ENCODE measurements at regions not wholly inside any gene's neighbourhood (a gene's known extent, or its start where the extent isn't known, plus 50 kb on each side); places are given as distances from the start of the nearest gene placed in this dataset.

DNA sequence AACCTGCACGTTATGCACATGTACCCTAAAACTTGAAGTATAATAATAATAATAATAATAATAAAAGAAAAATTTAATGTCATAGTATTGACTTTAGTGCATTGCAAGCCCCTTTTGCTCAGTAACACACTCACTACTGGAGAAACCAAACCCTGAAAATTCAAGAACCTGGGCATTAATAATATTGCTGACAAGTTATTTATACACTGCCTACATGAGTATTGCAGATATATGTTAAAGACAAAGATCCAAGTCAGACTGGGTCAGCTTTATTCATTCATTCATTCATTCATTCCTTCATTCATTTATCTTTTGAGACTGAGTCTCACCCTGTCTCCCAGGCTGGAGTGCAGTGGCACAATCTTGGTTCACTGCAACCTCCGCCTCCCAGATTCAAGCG is 1711.2 kb downstream of the TP53TG3F start:
- Histone ChIP-seq H3K4me3 (ENCODE audit: low read length) (no peak overlapping the region), H3K4me1 (ENCODE audit: insufficient read depth, low read length) (no peaks in the 10 kb centered on the region), H2AFZ (ENCODE audit: low read length) (no peak overlapping the region), H4K20me1 (ENCODE audit: low read length) (no peaks in the 10 kb centered on the region), H3K9me2 (replicated peaks; ENCODE audit: low read length) (no peaks in the 10 kb centered on the region), H3K9me3 (ENCODE audit: low read length) (no peaks in the 10 kb centered on the region), H3K9ac (ENCODE audit: low read length) (no peak overlapping the region), H3K36me3 (ENCODE audit: low read depth, low read length) (no peaks in the 10 kb centered on the region), H3K4me2 (ENCODE audit: low read length) (no peak overlapping the region), H3K27me3 (ENCODE audit: low read length) (no peaks in the 10 kb centered on the region), H3K27ac (ENCODE audit: low read length) (no peak overlapping the region), H3F3A (ENCODE audit: low read length, unreplicated experiment) (no peaks in the 10 kb centered on the region), H3K79me2 (ENCODE audit: low read length) (no peaks in the 10 kb centered on the region)
- ChIA-PET CTCF (no interaction called here), POLR2A (ENCODE audit: unreplicated experiment) (no interaction called here)
- no TSS peak for BruUV-seq (replicated peaks)
- no peak for DNase-seq
- TF ChIP-seq EZH2 (IDR thresholded peaks at IDR 0.05; ENCODE audit: low read length, unreplicated experiment), result no peak
- no peak for TF ChIP-seq EZH2phosphoT487 (IDR thresholded peaks at IDR 0.05; ENCODE audit: borderline replicate concordance, low read length)
- no peak for TF ChIP-seq CTCF (conservative IDR thresholded peaks at IDR 0.05; ENCODE audit: low read depth, low read length)
- intact Hi-C loops (cut with micrococcal nuclease), result no loop called here
- no peak for ATAC-seq

- H3K36me3 ChIP-seq (ENCODE audit: low read depth, low read length), result no peaks in the 10 kb centered on the region
- H4K20me1 ChIP-seq (ENCODE audit: low read length), result no peaks in the 10 kb centered on the region
- no peaks in the 10 kb centered on the region for H3F3A ChIP-seq (ENCODE audit: low read length, unreplicated experiment)
- no peak overlapping the region for H3K9ac ChIP-seq (ENCODE audit: low read length)
- ATAC-seq, result no peak
- no peak for DNase-seq
- no peak for TF ChIP-seq EZH2 (IDR thresholded peaks at IDR 0.05; ENCODE audit: low read length, unreplicated experiment)
- TF ChIP-seq EZH2phosphoT487 (IDR thresholded peaks at IDR 0.05; ENCODE audit: borderline replicate concordance, low read length), result no peak
- no peak for TF ChIP-seq CTCF (conservative IDR thresholded peaks at IDR 0.05; ENCODE audit: low read depth, low read length)
- H3K4me3 ChIP-seq (ENCODE audit: low read length), result no peak overlapping the region
- H3K27ac ChIP-seq (ENCODE audit: low read length), result no peak overlapping the region
- POLR2A ChIA-PET (ENCODE audit: unreplicated experiment), result no interaction called here
- no peaks in the 10 kb centered on the region for H3K9me2 ChIP-seq (replicated peaks; ENCODE audit: low read length)
- no peaks in the 10 kb centered on the region for H3K79me2 ChIP-seq (ENCODE audit: low read length)
- no peaks in the 10 kb centered on the region for H3K9me3 ChIP-seq (ENCODE audit: low read length)
- H2AFZ ChIP-seq (ENCODE audit: low read length), result no peak overlapping the region
- no peak overlapping the region for H3K4me2 ChIP-seq (ENCODE audit: low read length)
- no peaks in the 10 kb centered on the region for H3K27me3 ChIP-seq (ENCODE audit: low read length)
- BruUV-seq (replicated peaks), result no TSS peak
- H3K4me1 ChIP-seq (ENCODE audit: insufficient read depth, low read length), result no peaks in the 10 kb centered on the region
- intact Hi-C loops (cut with micrococcal nuclease), result no loop called here
- CTCF ChIA-PET, result no interaction called here
Measured at GRCh38 chr16:35171106-35171505, 1711.7 kb downstream of the TP53TG3F start.

- Histone ChIP-seq H3K79me2 (ENCODE audit: low read length) (no peaks in the 10 kb centered on the region), H3K36me3 (ENCODE audit: low read depth, low read length) (no peaks in the 10 kb centered on the region), H3K27me3 (ENCODE audit: low read length) (no peaks in the 10 kb centered on the region), H3F3A (ENCODE audit: low read length, unreplicated experiment) (no peaks in the 10 kb centered on the region), H3K4me1 (ENCODE audit: insufficient read depth, low read length) (no peaks in the 10 kb centered on the region), H3K9me3 (ENCODE audit: low read length) (no peaks in the 10 kb centered on the region), H4K20me1 (ENCODE audit: low read length) (no peaks in the 10 kb centered on the region), H3K9ac (ENCODE audit: low read length) (no peak overlapping the region), H2AFZ (ENCODE audit: low read length) (no peak overlapping the region), H3K27ac (ENCODE audit: low read length) (no peak overlapping the region), H3K9me2 (replicated peaks; ENCODE audit: low read length) (no peaks in the 10 kb centered on the region), H3K4me3 (ENCODE audit: low read length) (no peak overlapping the region), H3K4me2 (ENCODE audit: low read length) (no peak overlapping the region)
- no TSS peak for BruUV-seq (replicated peaks)
- ChIA-PET CTCF (no interaction called here), POLR2A (ENCODE audit: unreplicated experiment) (no interaction called here)
- TF ChIP-seq EZH2 (IDR thresholded peaks at IDR 0.05; ENCODE audit: low read length, unreplicated experiment) (no peak), EZH2phosphoT487 (IDR thresholded peaks at IDR 0.05; ENCODE audit: borderline replicate concordance, low read length) (no peak), CTCF (conservative IDR thresholded peaks at IDR 0.05; ENCODE audit: low read depth, low read length) (no peak)
- DNase-seq, result no peak
- intact Hi-C loops (cut with micrococcal nuclease), result no loop called here
- ATAC-seq, result no peak
Measured at GRCh38 chr16:35173295-35173694, 1713.9 kb downstream of the TP53TG3F start.

Data from PC-3 (cell line).